MM.1S (cell line): ENCODE measurements at regions not wholly inside any gene's neighbourhood (a gene's known extent, or its start where the extent isn't known, plus 50 kb on each side); places are given as distances from the start of the nearest gene placed in this dataset.

Experiments used
- DNase-seq: peaks from one replicate; pipeline ENCODE4 v3.0.0-alpha.2; 2015
- H2AFZ ChIP-seq: fragments of 300-600 bp; sonication (generic); 2 replicates; pipeline ENCODE4 v1.6.0; 2016; ENCODE audit warnings: antibody characterized with exemption, low read length
- H3F3A ChIP-seq: fragments of 300-600 bp; sonication (generic); 2 replicates; pipeline ENCODE4 v1.6.1; 2016; ENCODE audit warnings: mild to moderate bottlenecking, antibody characterized with exemption, low read length, moderate library complexity, mixed read lengths; ENCODE audit not compliant: insufficient read depth
- H3K27ac ChIP-seq: fragments of 300-600 bp; sonication (generic); 2 replicates; pipeline ENCODE4 v1.5.1; 2016; ENCODE audit warnings: mild to moderate bottlenecking, low read length
- H3K27me3 ChIP-seq: fragments of 300-600 bp; sonication (generic); replicated peaks from 2 replicates; pipeline ENCODE4 v1.6.0; 2016; ENCODE audit warnings: low read length; ENCODE audit not compliant: insufficient read depth
- H3K36me3 ChIP-seq: fragments of 300-600 bp; sonication (generic); replicated peaks from 2 replicates; pipeline ENCODE4 v1.6.1; 2016; ENCODE audit warnings: mild to moderate bottlenecking, low read length, mixed read lengths; ENCODE audit not compliant: insufficient read depth
- H3K4me1 ChIP-seq: fragments of 300-600 bp; sonication (generic); 2 replicates; pipeline ENCODE4 v1.6.1; 2016; ENCODE audit warnings: low read length, mixed read lengths
- H3K4me2 ChIP-seq: fragments of 300-600 bp; sonication (generic); 2 replicates; pipeline ENCODE4 v1.6.0; 2016; ENCODE audit warnings: low read depth, low read length
- H3K4me3 ChIP-seq: fragments of 300-600 bp; sonication (generic); 2 replicates; pipeline ENCODE4 v1.5.1; 2016; ENCODE audit warnings: low read length, mixed read lengths
- H3K79me2 ChIP-seq: fragments of 300-600 bp; sonication (generic); 2 replicates; pipeline ENCODE4 v1.6.1; 2016; ENCODE audit warnings: mixed run types, low read length, mixed read lengths
- H3K9ac ChIP-seq: fragments of 300-600 bp; sonication (generic); 2 replicates; pipeline ENCODE4 v1.6.1; 2016; ENCODE audit warnings: low read length, mixed read lengths
- H3K9me2 ChIP-seq: fragments of 300-600 bp; sonication (generic); replicated peaks from 2 replicates; pipeline ENCODE4 v1.6.1; 2016; ENCODE audit warnings: mild to moderate bottlenecking, low read length, mixed read lengths; ENCODE audit not compliant: insufficient read depth
- H3K9me3 ChIP-seq: fragments of 300-600 bp; sonication (generic); replicated peaks from 2 replicates; pipeline ENCODE4 v1.6.1; 2016; ENCODE audit warnings: mild to moderate bottlenecking, low read length, mixed read lengths; ENCODE audit not compliant: insufficient read depth
- H4K20me1 ChIP-seq: fragments of 300-600 bp; sonication (generic); 2 replicates; pipeline ENCODE4 v1.6.1; 2016; ENCODE audit warnings: mild to moderate bottlenecking, low read length, moderate library complexity, mixed read lengths; ENCODE audit not compliant: insufficient read depth
- CTCF ChIP-seq: fragments of 300-600 bp; sonication (generic); IDR thresholded peaks from 2 replicates; pipeline ENCODE4 v1.5.1; 2016; ENCODE audit warnings: antibody characterized with exemption, low read length, mixed read lengths
- EZH2 ChIP-seq: fragments of 300-600 bp; sonication (generic); optimal IDR thresholded peaks from 2 replicates; pipeline ENCODE3; 2017; ENCODE audit warnings: low read depth, mild to moderate bottlenecking, antibody characterized with exemption, low read length, mixed read lengths
- EZH2phosphoT487 ChIP-seq: fragments of 300-600 bp; sonication (generic); IDR thresholded peaks from 2 replicates; pipeline ENCODE4 v1.6.1; 2018; ENCODE audit warnings: antibody characterized with exemption, low read length

- Histone ChIP-seq H3K4me1 (no peaks in the 10 kb centered on the region), H3K9me2 (no peaks in the 10 kb centered on the region), H4K20me1 (no peaks in the 10 kb centered on the region), H3F3A (no peaks in the 10 kb centered on the region), H3K4me2 (no peak overlapping the region), H3K9ac (no peak overlapping the region), H3K9me3 (no peaks in the 10 kb centered on the region), H3K79me2 (no peaks in the 10 kb centered on the region), H3K27ac (no peak overlapping the region), H2AFZ (no peak overlapping the region), H3K4me3 (no peak overlapping the region), H3K27me3 (no peaks in the 10 kb centered on the region), H3K36me3 (no peaks in the 10 kb centered on the region)
- TF ChIP-seq EZH2 (no peak), EZH2phosphoT487 (no peak), CTCF (no peak)
- DNase-seq, result no peak
These were observed 53.1 kb upstream of the FAM174B start for GRCh38 chr15:92708635-92709034.

DNA sequence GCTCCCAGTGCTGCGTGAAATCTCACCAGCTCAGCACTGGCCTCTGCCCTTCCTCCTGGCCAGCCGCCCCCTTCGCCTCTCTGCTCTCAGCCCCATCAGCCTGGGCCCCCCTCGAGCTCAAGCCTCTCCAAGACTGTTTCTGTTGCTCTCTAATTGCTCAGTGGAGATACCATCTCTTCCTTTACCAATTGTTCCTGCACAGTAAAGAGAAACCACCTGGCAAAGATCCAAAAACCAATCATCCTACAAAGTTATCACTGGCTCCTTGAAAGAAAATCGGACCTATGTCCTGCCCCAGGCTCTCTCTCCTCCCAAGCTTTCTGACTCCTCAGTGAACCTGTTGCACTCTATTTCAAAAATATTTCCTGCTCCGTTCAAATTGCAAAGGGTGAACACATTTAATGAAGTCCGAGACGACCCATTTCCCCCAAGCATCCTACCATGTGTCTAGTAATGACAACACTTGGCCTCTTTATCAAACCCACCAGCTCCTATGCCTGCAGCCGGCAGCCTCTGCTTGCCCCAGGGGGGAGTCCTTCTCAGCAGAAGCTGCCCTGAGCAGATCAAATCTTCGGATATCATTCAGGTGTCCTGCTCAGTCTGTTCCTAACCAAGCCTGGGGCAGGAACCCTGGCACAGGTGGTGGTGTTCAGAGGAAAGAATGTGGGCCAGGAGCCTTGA is 53.7 kb upstream of the FAM174B start:
- no peak overlapping the region for H3K4me2 ChIP-seq
- TF ChIP-seq EZH2phosphoT487 (no peak), CTCF (no peak), EZH2 (no peak)

DNA sequence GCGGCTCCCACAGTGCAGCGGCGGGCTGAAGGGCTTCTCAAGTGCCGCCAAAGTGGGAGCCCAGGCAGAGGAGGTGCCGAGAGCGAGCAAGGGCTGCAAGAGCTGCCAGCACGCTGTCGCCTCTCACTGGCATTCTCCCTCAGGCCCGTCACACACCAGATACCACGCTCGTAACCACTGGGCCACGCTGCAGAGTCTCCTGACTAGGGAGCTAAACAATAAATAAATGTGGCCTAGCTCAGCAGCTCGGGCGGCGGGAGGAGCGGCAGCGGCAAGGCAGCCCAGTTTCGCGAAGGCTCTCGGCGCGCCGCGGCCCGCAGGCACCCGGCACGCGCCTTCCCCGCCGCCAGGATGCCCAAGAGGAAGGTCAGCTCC is 55.9 kb upstream of the FAM174B start:
- Histone ChIP-seq H3K27me3 (no peaks in the 10 kb centered on the region), H3K4me3 (no peak overlapping the region), H3K36me3 (no peaks in the 10 kb centered on the region), H3K27ac (no peak overlapping the region), H3K9me2 (no peaks in the 10 kb centered on the region), H3K4me2 (no peak overlapping the region), H3K4me1 (no peaks in the 10 kb centered on the region), H3F3A (no peaks in the 10 kb centered on the region), H3K79me2 (no peaks in the 10 kb centered on the region), H3K9ac (no peak overlapping the region), H3K9me3 (no peaks in the 10 kb centered on the region), H4K20me1 (no peaks in the 10 kb centered on the region), H2AFZ (no peak overlapping the region)
- DNase-seq, result no peak
- TF ChIP-seq CTCF (no peak), EZH2 (no peak), EZH2phosphoT487 (no peak)

More for the DNA sequence above, 53.7 kb upstream of the FAM174B start:
- Histone ChIP-seq H3K79me2 (no peaks in the 10 kb centered on the region), H3K36me3 (no peaks in the 10 kb centered on the region), H3K27me3 (no peaks in the 10 kb centered on the region), H3K4me1 (no peaks in the 10 kb centered on the region), H3K9ac (no peak overlapping the region), H3K9me3 (no peaks in the 10 kb centered on the region), H3K9me2 (no peaks in the 10 kb centered on the region), H3F3A (no peaks in the 10 kb centered on the region), H3K27ac (no peak overlapping the region), H4K20me1 (no peaks in the 10 kb centered on the region), H2AFZ (no peak overlapping the region), H3K4me3 (no peak overlapping the region)
- DNase-seq, result no peak
